ENCODE measurements at regions not wholly inside any gene's neighbourhood (a gene's known extent, or its start where the extent isn't known, plus 50 kb on each side); places are given as distances from the start of the nearest gene placed in this dataset.
"Not testable (repeated sequence)": the region's sequence is repeated elsewhere in the genome, so short reads cannot be mapped to it uniquely, and the experiment has no call there.

DNA sequence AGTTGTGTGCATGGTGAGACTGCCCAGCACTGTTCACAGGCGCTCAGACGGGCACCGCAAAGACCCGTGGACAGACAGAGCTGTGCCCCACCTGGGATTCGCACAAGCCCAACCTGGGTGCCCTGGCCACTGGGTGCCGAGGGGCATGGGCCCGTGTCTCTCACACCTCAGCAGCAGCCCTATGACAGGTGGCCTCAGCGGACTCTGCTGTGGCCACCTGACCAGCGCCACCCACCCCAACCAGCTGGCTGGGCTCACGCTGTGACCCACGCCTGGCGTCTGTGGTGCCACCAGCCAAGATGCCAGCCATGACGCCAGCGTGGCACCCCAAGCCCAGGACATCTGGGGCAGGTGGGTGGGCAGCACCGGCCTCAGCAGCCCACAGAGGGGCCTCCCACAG is 129.3 kb downstream of the IGLL1 start:
- TF ChIP-seq POLR2A (IDR thresholded peaks at IDR 0.05): not testable (repeated sequence)
- TF ChIP-seq, protein P1, sequence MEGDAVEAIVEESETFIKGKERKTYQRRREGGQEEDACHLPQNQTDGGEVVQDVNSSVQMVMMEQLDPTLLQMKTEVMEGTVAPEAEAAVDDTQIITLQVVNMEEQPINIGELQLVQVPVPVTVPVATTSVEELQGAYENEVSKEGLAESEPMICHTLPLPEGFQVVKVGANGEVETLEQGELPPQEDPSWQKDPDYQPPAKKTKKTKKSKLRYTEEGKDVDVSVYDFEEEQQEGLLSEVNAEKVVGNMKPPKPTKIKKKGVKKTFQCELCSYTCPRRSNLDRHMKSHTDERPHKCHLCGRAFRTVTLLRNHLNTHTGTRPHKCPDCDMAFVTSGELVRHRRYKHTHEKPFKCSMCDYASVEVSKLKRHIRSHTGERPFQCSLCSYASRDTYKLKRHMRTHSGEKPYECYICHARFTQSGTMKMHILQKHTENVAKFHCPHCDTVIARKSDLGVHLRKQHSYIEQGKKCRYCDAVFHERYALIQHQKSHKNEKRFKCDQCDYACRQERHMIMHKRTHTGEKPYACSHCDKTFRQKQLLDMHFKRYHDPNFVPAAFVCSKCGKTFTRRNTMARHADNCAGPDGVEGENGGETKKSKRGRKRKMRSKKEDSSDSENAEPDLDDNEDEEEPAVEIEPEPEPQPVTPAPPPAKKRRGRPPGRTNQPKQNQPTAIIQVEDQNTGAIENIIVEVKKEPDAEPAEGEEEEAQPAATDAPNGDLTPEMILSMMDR (IDR thresholded peaks at IDR 0.05): not testable (repeated sequence)

All from stomach (tissue), 4 donors.